OCI-LY3 (cell line): ENCODE measurements at regions not wholly inside any gene's neighbourhood (a gene's known extent, or its start where the extent isn't known, plus 50 kb on each side); places are given as distances from the start of the nearest gene placed in this dataset.

Experiments
- H2AFZ ChIP-seq: fragments of 200-600, 300-600 bp; shearing (Covaris generic); 2 replicates; pipeline ENCODE4 v1.6.0; 2014; ENCODE audit warnings: antibody characterized with exemption, low read depth, low read length
- H3K27ac ChIP-seq: fragments of 200-600, 300-600 bp; sonication (generic); 2 replicates; pipeline ENCODE4 v1.5.1; 2014; ENCODE audit warnings: mild to moderate bottlenecking, low read length, moderate library complexity, mixed read lengths
- H3K27me3 ChIP-seq: fragments of 200-600, 300-600 bp; sonication (generic); 2 replicates; pipeline ENCODE4 v1.6.1; 2014; ENCODE audit warnings: low read depth, low read length, mixed read lengths
- H3K36me3 ChIP-seq: fragments of 200-600, 300-600 bp; sonication (generic); replicated peaks from 2 replicates; pipeline ENCODE3; 2014; ENCODE audit warnings: low read depth, low read length, mixed read lengths
- H3K4me1 ChIP-seq: fragments of 300-600, 200-600 bp; sonication (generic); 2 replicates; pipeline ENCODE4 v1.6.1; 2014; ENCODE audit warnings: low read length, mixed read lengths
- H3K4me2 ChIP-seq: fragments of 200-600, 300-600 bp; sonication (generic); 2 replicates; pipeline ENCODE4 v1.6.1; 2014; ENCODE audit warnings: low read length, mixed read lengths
- H3K4me3 ChIP-seq: fragments of 300-600, 200-600 bp; sonication (generic); 2 replicates; pipeline ENCODE4 v1.5.1; 2014; ENCODE audit warnings: antibody characterized with exemption, mild to moderate bottlenecking, low read length, moderate library complexity
- H3K79me2 ChIP-seq: fragments of 300-600, 200-600 bp; shearing (Covaris generic); 2 replicates; pipeline ENCODE4 v1.6.1; 2014; ENCODE audit warnings: mild to moderate bottlenecking, low read length, mixed read lengths
- H3K9ac ChIP-seq: fragments of 300-600, 200-600 bp; shearing (Covaris generic); 2 replicates; pipeline ENCODE4 v1.6.0; 2014; ENCODE audit warnings: mild to moderate bottlenecking, low read length, moderate library complexity
- H3K9me3 ChIP-seq: fragments of 200-600, 300-600 bp; shearing (Covaris generic); 2 replicates; pipeline ENCODE4 v1.6.1; 2014; ENCODE audit warnings: low read length, mixed read lengths; ENCODE audit not compliant: insufficient read depth
- H4K20me1 ChIP-seq: fragments of 200-600, 300-600 bp; sonication (generic); 2 replicates; pipeline ENCODE4 v1.6.1; 2016; ENCODE audit warnings: low read length, mixed read lengths; ENCODE audit not compliant: insufficient read depth
- EZH2phosphoT487 ChIP-seq: fragments of 200-600 bp; shearing (Covaris generic); IDR thresholded peaks from 2 replicates; pipeline ENCODE4 v1.6.1; 2018; ENCODE audit warnings: antibody characterized with exemption, mixed run types, low read depth
- TF ChIP-seq, protein P1 (sequence below): fragments of 200-600, 300-600 bp; sonication (generic); IDR thresholded peaks from 2 replicates; pipeline ENCODE4 v1.5.1; 2014; ENCODE audit warnings: antibody characterized with exemption, low read length, low read depth

DNA sequence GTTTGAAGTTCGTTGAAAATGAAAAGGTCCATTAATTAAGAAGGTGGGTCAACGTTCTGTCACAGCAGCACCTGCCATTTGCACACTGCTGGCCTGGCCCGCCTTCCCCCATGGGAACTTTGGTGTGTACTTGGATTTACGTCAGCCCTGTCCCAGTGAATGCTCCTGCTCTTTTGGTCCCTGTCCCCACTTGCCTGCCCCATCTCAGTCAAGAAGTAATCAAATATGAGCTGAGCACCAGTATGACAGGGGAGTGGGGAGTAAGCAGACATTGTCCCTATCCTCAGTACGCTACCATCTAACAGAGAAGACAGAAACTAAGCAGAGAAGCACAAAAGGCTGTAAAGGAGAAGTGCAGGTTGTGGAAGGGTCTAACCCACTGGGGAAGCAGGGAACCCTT lies 65.1 kb downstream of the SLC4A3 start:
- Histone ChIP-seq H3K79me2 (no peaks in the 10 kb centered on the region), H4K20me1 (no peaks in the 10 kb centered on the region), H3K4me1 (peaks cover 3% of the 10 kb centered on the region; the same call in 1 of the 2 replicates), H2AFZ (no peak overlapping the region), H3K9ac (no peak overlapping the region), H3K4me3 (no peak overlapping the region), H3K27ac (no peak overlapping the region), H3K9me3 (no peaks in the 10 kb centered on the region), H3K27me3 (no peaks in the 10 kb centered on the region; the same call in 1 of the 2 replicates), H3K4me2 (no peak overlapping the region), H3K36me3 (no peaks in the 10 kb centered on the region)
- no peak for TF ChIP-seq EZH2phosphoT487
- TF ChIP-seq, protein P1, sequence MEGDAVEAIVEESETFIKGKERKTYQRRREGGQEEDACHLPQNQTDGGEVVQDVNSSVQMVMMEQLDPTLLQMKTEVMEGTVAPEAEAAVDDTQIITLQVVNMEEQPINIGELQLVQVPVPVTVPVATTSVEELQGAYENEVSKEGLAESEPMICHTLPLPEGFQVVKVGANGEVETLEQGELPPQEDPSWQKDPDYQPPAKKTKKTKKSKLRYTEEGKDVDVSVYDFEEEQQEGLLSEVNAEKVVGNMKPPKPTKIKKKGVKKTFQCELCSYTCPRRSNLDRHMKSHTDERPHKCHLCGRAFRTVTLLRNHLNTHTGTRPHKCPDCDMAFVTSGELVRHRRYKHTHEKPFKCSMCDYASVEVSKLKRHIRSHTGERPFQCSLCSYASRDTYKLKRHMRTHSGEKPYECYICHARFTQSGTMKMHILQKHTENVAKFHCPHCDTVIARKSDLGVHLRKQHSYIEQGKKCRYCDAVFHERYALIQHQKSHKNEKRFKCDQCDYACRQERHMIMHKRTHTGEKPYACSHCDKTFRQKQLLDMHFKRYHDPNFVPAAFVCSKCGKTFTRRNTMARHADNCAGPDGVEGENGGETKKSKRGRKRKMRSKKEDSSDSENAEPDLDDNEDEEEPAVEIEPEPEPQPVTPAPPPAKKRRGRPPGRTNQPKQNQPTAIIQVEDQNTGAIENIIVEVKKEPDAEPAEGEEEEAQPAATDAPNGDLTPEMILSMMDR = no peak

DNA sequence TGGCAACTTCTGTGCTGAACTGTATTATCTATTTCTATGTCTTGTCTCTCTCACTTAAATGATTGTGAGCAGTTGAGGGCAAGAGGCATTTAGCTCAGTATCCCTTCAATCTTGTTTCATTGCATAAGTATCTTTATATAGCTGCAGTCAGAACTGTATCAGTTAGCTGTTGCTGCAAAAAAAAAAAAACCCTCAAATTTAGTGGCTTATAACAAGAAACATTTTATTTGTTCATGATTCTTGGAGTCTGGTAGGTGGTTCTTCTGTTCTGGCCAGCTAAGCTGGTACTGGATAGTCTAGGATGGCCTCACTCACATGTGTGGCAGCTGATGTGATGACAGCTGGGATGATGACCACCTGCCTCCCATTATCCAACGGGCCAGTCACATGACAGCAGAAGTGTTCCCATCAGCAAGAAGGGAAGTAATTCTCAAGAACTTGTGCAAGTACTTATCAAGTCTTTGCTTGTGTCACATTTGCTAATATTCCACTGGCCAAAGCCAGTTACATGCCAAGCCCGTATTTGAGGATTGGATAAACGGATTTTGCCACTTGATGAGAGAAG lies 67.8 kb downstream of the SLC4A3 start:
- H3K27me3 ChIP-seq = no peaks in the 10 kb centered on the region; the same call in 1 of the 2 replicates
- no peak overlapping the region for H2AFZ ChIP-seq
- H3K4me1 ChIP-seq = no peaks in the 10 kb centered on the region
- no peaks in the 10 kb centered on the region for H3K36me3 ChIP-seq
- H3K4me2 ChIP-seq = no peak overlapping the region
- TF ChIP-seq, protein P1 = no peak
- TF ChIP-seq EZH2phosphoT487 = no peak
- no peaks in the 10 kb centered on the region for H4K20me1 ChIP-seq
- H3K27ac ChIP-seq = no peak overlapping the region
- no peak overlapping the region for H3K9ac ChIP-seq
- H3K9me3 ChIP-seq = no peaks in the 10 kb centered on the region
- H3K4me3 ChIP-seq = no peak overlapping the region
- no peaks in the 10 kb centered on the region for H3K79me2 ChIP-seq

DNA sequence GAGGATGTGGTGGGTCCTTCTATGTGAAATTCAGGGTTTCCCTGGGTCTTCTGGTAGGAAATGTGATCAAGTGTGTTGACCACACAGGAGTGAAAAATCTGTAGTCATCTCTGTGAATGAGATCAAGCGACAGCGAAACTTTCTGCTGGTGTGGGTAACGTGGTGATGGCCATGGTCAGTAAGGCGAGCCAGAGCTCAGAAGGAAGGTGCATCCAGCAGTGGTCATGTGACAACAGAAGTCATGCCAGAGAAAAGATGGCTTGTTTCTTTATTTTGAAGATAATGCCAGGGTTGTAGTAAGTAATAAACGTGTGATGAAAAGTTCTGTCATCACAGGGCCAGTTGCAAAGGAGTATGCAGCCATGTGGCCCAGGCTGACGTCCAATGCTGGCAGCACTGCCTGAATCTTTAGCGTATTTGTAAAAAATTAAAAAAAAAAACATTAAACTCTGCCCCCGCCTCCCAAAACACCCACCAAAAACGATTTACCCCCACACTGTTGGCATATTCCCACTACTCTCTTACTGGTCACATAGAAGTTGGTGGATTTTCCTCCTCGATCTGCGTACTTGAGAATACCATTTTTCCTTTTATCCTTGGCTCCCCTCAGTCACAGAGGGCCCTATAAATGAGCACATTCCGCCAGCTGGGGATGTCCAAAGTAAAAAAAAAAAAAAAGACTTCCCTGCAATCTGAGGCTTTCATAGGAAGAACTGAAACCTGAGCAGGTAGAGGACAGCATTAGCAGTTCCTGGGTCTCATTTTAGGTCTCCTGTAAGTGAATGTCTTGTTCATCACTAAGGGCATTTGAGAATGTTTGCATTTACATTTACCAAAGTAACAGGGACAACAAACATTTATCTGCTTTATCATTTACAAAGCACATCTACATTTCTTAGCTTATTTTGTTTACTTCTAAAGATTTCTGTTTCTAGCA lies 70.6 kb downstream of the SLC4A3 start:
- H3K9me3 ChIP-seq = no peaks in the 10 kb centered on the region
- TF ChIP-seq, protein P1 = no peak
- TF ChIP-seq EZH2phosphoT487 = no peak
- no peaks in the 10 kb centered on the region for H3K79me2 ChIP-seq
- no peak overlapping the region for H3K4me3 ChIP-seq
- H3K4me2 ChIP-seq = no peak overlapping the region
- H3K36me3 ChIP-seq = no peaks in the 10 kb centered on the region
- no peaks in the 10 kb centered on the region for H3K27me3 ChIP-seq
- H3K27ac ChIP-seq = no peak overlapping the region
- H2AFZ ChIP-seq = no peak overlapping the region
- H4K20me1 ChIP-seq = no peaks in the 10 kb centered on the region
- no peaks in the 10 kb centered on the region for H3K4me1 ChIP-seq
- no peak overlapping the region for H3K9ac ChIP-seq

DNA sequence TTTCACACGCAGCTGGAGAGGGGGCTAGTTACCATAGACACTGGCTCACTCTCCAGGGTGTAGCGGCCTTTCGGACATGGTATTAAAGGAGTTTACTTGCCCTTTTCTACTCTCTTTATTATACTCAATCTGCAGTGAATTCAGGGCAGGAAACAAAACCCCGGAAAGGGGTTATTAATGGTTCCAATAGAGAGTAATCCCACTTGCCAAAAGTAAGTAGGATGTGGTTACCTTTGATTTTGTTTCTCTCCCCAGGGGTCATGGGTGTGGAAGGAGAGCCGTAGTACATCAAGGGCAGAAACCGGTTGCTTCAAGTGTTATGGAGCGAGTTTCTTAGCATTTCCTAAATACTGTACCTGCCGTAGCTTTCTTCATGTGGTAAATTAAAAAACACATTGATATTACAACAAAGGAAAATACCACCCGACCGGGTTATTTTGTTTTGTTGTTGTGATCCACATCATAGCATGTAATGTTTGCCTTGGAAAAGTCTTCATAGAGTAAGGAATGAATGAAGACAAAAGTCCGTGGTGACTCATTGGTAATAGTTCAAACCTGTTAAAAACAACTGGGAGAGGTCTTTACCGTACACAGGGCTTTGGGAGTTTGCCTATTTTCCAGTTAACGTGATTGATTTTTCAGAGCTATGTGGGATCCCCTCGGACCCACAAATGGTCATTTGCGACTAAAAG lies 71.5 kb downstream of the SLC4A3 start:
- Histone ChIP-seq H2AFZ (no peak overlapping the region), H3K27ac (no peak overlapping the region), H3K27me3 (no peaks in the 10 kb centered on the region), H3K4me1 (no peaks in the 10 kb centered on the region), H3K4me3 (no peak overlapping the region), H4K20me1 (no peaks in the 10 kb centered on the region), H3K36me3 (no peaks in the 10 kb centered on the region), H3K4me2 (no peak overlapping the region), H3K9me3 (no peaks in the 10 kb centered on the region), H3K9ac (no peak overlapping the region), H3K79me2 (no peaks in the 10 kb centered on the region)
- TF ChIP-seq, protein P1 = no peak
- TF ChIP-seq EZH2phosphoT487 = no peak
